Smooth muscle cell (in vitro differentiated cells): ENCODE measurements at regions not wholly inside any gene's neighbourhood (a gene's known extent, or its start where the extent isn't known, plus 50 kb on each side); places are given as distances from the start of the nearest gene placed in this dataset.

Source experiments
- DNase-seq: peaks from one replicate; lab custom pipeline; 2025; ENCODE audit not compliant: unreplicated experiment; lab: John Stamatoyannopoulos, UW
- H2AFZ ChIP-seq: fragments of 200-600 bp; sonication (generic); 2 replicates; pipeline ENCODE4 v1.6.0; 2016; ENCODE audit warnings: antibody characterized with exemption, low read depth, mild to moderate bottlenecking
- H3F3A ChIP-seq: fragments of 200-600 bp; sonication (generic); 2 replicates; pipeline ENCODE4 v1.6.0; 2017; ENCODE audit warnings: antibody characterized with exemption, low read depth
- H3K27ac ChIP-seq: fragments of 200-600 bp; sonication (generic); 2 replicates; pipeline ENCODE4 v1.5.1; 2016; ENCODE audit warnings: low read depth, mild to moderate bottlenecking
- H3K27me3 ChIP-seq: fragments of 200-600 bp; sonication (generic); 2 replicates; pipeline ENCODE4 v1.6.1; 2016; ENCODE audit warnings: low read depth, mild to moderate bottlenecking
- H3K36me3 ChIP-seq: fragments of 200-600 bp; sonication (generic); 2 replicates; pipeline ENCODE4 v1.5.1; 2016; ENCODE audit warnings: low read depth
- H3K4me1 ChIP-seq: fragments of 200-600 bp; sonication (generic); 2 replicates; pipeline ENCODE4 v1.5.1; 2016; ENCODE audit warnings: low read depth
- H3K4me2 ChIP-seq: fragments of 200-600 bp; sonication (generic); 2 replicates; pipeline ENCODE4 v1.6.0; 2016; ENCODE audit warnings: mild to moderate bottlenecking
- H3K4me3 ChIP-seq: fragments of 200-600 bp; sonication (generic); 2 replicates; pipeline ENCODE4 v1.5.1; 2016; ENCODE audit warnings: mild to moderate bottlenecking
- H3K79me2 ChIP-seq: fragments of 200-600 bp; sonication (generic); 2 replicates; pipeline ENCODE4 v1.6.0; 2016; ENCODE audit warnings: low read depth, mild to moderate bottlenecking
- H3K9ac ChIP-seq: fragments of 200-600 bp; sonication (generic); 2 replicates; pipeline ENCODE4 v1.6.0; 2016; ENCODE audit warnings: low read depth
- H3K9me3 ChIP-seq: fragments of 200-600 bp; sonication (generic); replicated peaks from 2 replicates; pipeline ENCODE4 v1.5.1; 2016; ENCODE audit warnings: low read depth
- H4K20me1 ChIP-seq: fragments of 200-600 bp; sonication (generic); 2 replicates; pipeline ENCODE4 v1.6.0; 2016; ENCODE audit warnings: low read depth
- CTCF ChIP-seq: fragments of 200-600 bp; sonication (generic); IDR thresholded peaks from 2 replicates; pipeline ENCODE4 v1.5.1; 2017; ENCODE audit warnings: borderline replicate concordance, mild to moderate bottlenecking, antibody characterized with exemption; ENCODE audit not compliant: insufficient read depth, poor library complexity, severe bottlenecking
- WGBS: methylation state at CpG from one replicate; pipeline ENCODE4 v1.1.7; 2016; ENCODE audit warnings: low lambda C conversion rate; 5-methylcytosine and 5-hydroxymethylcytosine counted together

- WGBS: 7% methylated on average over 4 of the region's 4 CpGs
- no peak overlapping the region for H3K9ac ChIP-seq
- no peaks in the 10 kb centered on the region for H3K36me3 ChIP-seq
- H3K4me3 ChIP-seq: no peak overlapping the region
- H3K4me2 ChIP-seq: no peak overlapping the region
- H2AFZ ChIP-seq: no peak overlapping the region
- peak; percentile 84 for TF ChIP-seq CTCF
- no peaks in the 10 kb centered on the region for H3K9me3 ChIP-seq
- no peaks in the 10 kb centered on the region for H3K79me2 ChIP-seq
- DNase-seq: peak; percentile 9
- H3K4me1 ChIP-seq: no peaks in the 10 kb centered on the region
- no peaks in the 10 kb centered on the region for H4K20me1 ChIP-seq
- H3K27ac ChIP-seq: no peak overlapping the region
- no peaks in the 10 kb centered on the region for H3F3A ChIP-seq
- H3K27me3 ChIP-seq: peaks cover 13% of the 10 kb centered on the region
Measured at GRCh38 chr4:77385124-77385969, 220.3 kb upstream of the CXCL13 start.

GRCh38 chr4:77393996-77394395 is 211.6 kb upstream of the CXCL13 start:
- Histone ChIP-seq H4K20me1 (no peaks in the 10 kb centered on the region), H3K9me3 (no peaks in the 10 kb centered on the region), H3K4me2 (no peak overlapping the region), H3K4me1 (no peaks in the 10 kb centered on the region), H3F3A (no peaks in the 10 kb centered on the region), H3K9ac (no peak overlapping the region), H3K27ac (no peak overlapping the region), H3K27me3 (peaks cover 6% of the 10 kb centered on the region), H2AFZ (no peak overlapping the region), H3K4me3 (no peak overlapping the region), H3K36me3 (no peaks in the 10 kb centered on the region), H3K79me2 (no peaks in the 10 kb centered on the region)
- 88% methylated on average over 5 of the region's 5 CpGs for WGBS
- DNase-seq: no peak
- TF ChIP-seq CTCF: no peak

- Histone ChIP-seq H3K27ac (no peak overlapping the region), H3K4me2 (no peak overlapping the region), H4K20me1 (no peaks in the 10 kb centered on the region), H3K9me3 (no peaks in the 10 kb centered on the region), H3K4me3 (no peak overlapping the region), H3F3A (no peaks in the 10 kb centered on the region), H3K4me1 (no peaks in the 10 kb centered on the region), H3K79me2 (no peaks in the 10 kb centered on the region), H3K27me3 (no peaks in the 10 kb centered on the region), H3K9ac (no peak overlapping the region), H2AFZ (no peak overlapping the region), H3K36me3 (no peaks in the 10 kb centered on the region)
- WGBS: 79% methylated on average over 1 of the region's 1 CpG
- no peak for TF ChIP-seq CTCF
- no peak for DNase-seq
Measured at GRCh38 chr4:77395481-77395880, 210.1 kb upstream of the CXCL13 start.

GRCh38 chr4:77398256-77398655 is 207.4 kb upstream of the CXCL13 start:
- no peak for TF ChIP-seq CTCF
- peaks cover 16% of the 10 kb centered on the region for H3K27me3 ChIP-seq
- H3K79me2 ChIP-seq: no peaks in the 10 kb centered on the region
- H3K36me3 ChIP-seq: no peaks in the 10 kb centered on the region
- H3K4me3 ChIP-seq: no peak overlapping the region
- H3F3A ChIP-seq: no peaks in the 10 kb centered on the region
- no peaks in the 10 kb centered on the region for H3K9me3 ChIP-seq
- no peak overlapping the region for H3K27ac ChIP-seq
- no peak for DNase-seq
- H3K9ac ChIP-seq: no peak overlapping the region
- H3K4me1 ChIP-seq: no peaks in the 10 kb centered on the region
- H2AFZ ChIP-seq: no peak overlapping the region
- H3K4me2 ChIP-seq: no peak overlapping the region
- no peaks in the 10 kb centered on the region for H4K20me1 ChIP-seq
- WGBS: 100% methylated on average over 1 of the region's 1 CpG
